ENCODE measurements at regions not wholly inside any gene's neighbourhood (a gene's known extent, or its start where the extent isn't known, plus 50 kb on each side); places are given as distances from the start of the nearest gene placed in this dataset.

- DNase-seq: no peak
These were observed 50.7 kb upstream of the SPATA12 start for GRCh38 chr3:57009802-57010201.

- no peak for DNase-seq
These were observed 51.1 kb upstream of the SPATA12 start for GRCh38 chr3:57009367-57009766.

DNA sequence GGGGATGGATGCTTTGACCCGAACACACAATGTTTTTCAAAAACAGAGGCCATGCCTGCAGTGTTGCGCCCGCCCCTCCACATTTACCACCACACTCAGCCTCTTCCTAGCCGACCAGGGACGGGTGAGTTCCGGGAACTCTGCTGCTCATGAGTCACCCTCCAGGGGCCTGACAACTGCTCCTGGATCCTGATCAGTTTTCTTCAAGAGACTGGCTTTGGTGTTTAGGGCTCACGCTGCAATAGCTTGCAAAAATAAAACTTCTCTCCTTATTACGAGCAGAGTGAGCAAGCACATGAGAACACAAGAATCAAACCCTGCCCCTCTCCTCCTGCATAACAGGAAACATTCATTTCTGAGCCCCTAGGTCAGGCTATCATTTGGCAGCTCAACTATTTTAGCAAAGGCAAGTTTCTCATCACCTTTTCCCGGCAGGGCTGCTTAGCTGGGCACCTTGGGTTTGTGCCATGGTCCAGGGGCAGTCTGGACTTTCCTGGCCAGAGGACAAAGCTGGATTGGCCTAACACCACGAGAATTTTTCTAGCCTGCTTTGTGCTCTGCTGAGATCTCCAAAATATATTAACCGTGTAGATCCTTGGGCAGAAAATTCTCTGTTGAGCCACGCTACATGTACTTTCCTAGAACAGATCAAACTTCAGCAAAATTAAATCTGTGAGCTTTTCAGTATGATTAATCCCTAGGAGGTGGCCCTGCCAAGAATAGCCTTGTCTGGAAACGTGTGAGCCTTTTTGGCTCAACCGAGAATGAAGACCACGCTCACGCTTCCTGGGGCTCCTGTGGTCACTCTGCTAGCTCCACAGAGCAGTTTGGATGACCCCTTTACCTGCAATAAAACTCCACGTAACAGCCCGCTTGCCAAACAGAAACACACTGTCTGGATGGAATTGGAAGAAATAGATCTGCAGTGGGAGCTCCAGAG, 52.7 kb upstream of the SPATA12 start:
- DNase-seq: peak in 1 of 2 experiments; percentile 17

DNA sequence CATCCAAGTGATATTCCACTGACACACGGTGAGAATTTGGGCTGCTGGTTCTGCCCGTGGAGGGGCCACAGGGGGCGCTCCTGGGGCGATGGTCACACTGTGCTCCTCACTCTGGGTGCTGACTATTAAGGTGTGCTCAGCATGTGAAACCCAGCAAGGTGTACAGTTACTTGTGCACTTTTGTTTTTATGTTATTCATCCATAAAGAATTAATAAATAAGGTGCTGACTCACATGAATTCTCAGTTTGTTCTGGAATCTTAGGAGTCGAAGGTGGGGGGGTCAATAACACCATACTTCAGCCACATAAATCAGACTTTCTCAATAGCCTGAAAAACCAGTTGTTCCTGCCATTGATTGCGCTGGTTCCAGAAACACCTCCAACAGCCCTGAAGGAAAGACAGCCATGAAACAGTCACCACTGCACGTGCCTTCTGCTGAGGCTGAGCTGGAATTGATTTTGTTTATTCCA, 53.5 kb upstream of the SPATA12 start:
- no peak for DNase-seq

DNA sequence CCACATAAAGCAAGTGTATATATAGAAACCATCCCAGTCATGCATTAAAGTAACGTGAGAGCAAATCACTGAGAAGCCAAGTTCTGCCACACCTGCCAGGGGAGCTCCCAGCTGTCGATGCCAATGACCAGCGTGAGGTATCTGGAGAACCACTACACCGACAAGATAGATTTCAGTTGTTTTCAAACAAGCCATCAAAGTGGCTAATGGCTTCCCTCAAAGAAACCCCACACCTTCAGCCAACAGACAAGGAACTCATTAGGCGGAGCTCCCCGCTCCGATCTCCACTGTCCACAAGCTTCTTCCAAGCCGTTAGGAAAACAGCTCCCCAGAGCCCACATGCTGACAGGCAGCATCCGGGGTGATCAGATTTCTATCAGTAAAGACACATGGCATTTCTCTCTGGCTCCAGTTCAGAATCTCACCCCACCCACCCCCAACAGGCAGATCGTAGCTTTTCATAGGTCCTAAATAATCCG, 54.2 kb upstream of the SPATA12 start:
- DNase-seq: no peak

- DNase-seq: no peak
These were observed 56.2 kb upstream of the SPATA12 start for GRCh38 chr3:57004229-57004628.

GRCh38 chr3:57003676-57004075, 56.8 kb upstream of the SPATA12 start:
- peak in 1 of 2 experiments; percentile 75 for DNase-seq

DNA sequence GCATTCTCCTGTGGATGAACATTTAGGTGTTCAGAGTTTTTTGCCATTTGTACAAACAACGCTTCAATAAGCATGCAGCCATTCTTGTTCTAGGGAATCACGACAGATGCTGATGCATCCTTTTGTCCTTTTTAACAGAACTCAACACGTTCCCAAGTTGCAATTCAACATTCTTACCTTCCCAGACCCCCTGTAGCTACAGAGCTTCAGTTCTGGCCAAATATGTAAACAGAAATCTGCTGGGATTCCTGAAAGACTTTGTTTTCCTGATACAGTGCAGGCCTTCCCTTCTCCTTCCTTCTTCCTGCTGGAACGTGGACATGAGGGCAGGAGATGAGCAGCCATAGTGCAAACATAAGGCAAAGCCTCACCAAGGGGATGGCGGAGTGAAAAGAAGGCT, 59.1 kb upstream of the SPATA12 start:
- DNase-seq: no peak

GRCh38 chr3:57000012-57000411, 60.5 kb upstream of the SPATA12 start:
- DNase-seq: no peak

DNA sequence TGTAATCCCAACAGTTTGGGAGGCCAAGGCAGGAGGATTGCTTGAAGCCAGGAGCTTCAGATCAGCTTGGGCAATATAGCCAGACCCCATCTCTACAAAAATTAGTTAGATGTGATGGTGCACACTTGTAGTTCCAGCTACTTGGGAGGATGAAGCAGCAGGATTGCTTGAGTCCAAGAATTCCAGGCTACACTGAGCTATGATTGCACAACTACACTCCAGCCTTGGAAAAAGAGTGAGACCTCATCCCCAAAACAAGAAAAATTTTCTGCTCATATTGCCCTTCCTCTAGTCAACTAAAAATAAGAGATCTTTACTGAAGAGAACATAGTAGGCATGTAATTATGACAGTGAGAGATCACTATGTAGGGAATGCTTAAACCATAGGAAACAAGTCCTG, 60.9 kb upstream of the SPATA12 start:
- no peak for DNase-seq

- DNase-seq: no peak
These were observed 62.4 kb upstream of the SPATA12 start for GRCh38 chr3:56998076-56998529.

DNA sequence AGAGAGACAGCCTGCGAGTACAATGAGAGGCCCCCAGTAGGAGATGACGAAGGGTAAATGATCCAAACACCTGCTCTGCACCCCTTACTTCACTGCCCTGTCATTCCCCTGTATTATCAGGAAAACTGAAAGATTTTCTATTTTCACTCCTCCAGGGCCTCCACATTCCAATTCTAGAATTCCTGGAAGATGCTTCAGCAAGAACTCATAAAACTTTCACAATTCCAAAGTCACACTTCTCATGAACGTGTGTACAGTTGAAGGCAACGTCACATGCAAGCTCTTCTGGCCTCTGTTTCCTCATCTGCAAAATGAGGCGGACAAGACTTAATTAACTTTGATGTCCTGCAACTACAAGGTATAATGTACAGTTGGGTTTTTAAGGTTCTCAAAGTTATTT, 62.8 kb upstream of the SPATA12 start:
- no peak for DNase-seq

- no peak for DNase-seq
These were observed 63.4 kb upstream of the SPATA12 start for GRCh38 chr3:56997041-56997440.

GRCh38 chr3:56994391-56994790, 66.1 kb upstream of the SPATA12 start:
- DNase-seq: no peak

- no peak for DNase-seq
These were observed 69.8 kb upstream of the SPATA12 start for GRCh38 chr3:56990641-56991015.

DNA sequence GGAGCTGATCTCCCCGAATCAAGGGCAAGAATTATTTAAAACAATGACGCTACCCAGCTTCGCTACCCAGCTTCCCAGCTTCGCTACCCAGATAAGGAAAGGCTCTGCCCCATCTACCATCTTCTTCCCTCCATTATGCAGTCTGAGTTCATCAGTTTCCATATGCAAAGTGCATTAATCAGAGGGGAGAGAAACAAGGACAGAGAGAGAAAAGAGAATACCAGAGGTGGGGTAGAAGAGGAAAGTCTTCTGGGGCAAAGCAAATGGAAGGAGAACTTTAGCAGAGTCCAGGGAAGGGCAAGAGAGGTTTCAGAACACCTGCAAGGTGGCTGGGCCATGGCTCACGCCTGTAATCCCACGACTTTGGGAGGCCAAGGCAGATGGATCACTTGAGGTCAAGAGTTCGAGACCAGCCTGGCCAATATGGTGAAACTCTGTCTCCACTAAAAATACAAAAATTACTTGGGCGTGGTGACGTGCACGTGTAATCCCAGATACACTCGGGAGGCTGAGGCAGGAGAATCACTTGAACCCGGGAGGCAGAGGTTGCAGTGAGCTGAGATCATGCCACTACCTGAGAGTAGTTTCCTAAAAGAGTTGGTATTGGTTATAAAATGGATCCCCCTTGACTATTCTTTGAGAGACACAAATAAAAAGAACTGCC, 70.4 kb upstream of the SPATA12 start:
- no peak for DNase-seq

GRCh38 chr3:56989169-56989976, 71.1 kb upstream of the SPATA12 start:
- DNase-seq: peak in 1 of 2 experiments; percentile 22

DNA sequence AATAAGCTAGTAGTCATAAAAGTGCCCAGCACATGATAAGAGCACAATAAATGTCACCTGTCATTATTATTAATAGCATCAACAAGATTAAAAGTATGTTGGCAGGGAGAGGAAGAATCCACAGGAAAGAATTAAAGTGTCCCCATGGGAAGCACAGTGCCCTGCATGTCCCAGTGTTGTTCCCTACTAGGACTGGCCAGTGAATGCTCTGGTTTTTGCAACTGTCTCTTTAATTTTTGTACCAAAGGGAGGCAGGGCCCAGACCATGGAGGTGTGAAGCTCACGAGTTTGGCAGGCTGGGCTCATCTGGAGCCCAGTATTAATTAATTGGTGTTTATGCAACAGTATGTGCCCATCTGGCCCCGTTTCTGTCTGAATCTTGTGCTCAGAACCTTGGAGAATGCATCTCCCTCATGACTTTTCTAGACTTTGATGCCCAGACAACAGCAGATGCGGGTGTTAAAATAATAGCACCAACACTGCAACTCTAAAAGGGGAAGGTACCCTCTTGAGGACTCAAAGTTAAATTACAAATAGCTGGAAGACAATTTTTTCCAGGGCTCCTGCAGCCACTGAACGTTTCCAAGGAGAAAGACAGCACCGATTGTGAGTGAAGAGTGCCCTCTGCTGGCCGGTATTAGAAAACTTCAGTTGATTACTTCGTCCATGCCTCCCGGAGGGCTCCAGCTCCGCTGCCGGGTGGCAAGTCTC, 71.9 kb upstream of the SPATA12 start:
- DNase-seq: peak; percentile 85 to 96

DNA sequence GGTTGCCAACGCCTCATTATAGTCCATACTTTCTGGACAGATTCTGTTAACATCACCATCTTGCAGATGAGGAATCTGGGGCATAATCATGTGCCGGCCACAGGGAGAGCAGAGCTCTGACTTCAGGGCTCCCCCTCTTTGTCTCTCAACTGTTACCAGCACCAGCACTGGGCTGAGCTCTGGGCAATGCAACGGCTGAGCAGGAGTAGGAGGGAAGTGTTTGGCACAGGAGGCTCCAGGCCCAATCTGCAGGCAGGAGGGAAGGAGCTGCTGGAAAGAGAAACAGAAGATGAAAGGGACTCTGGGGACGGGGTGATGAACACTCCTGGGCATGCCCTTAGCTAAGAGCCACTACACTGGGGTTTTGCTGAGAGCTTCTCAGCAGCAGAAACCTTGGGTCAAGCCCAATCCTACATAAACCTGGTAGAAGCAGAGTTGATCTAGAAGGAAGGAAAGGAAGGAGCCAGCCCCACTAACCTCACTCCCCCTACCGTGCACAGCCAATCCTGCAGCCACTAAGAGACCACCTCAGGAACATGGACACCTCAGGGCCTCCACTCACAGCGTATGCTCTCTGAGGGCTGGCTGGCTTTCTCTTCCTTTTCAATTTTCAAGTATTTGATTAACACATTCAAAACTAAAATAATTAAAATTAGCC, 73.1 kb upstream of the SPATA12 start:
- DNase-seq: peak in 1 of 2 experiments; percentile 33

GRCh38 chr3:56986347-56986746, 74.1 kb upstream of the SPATA12 start:
- DNase-seq: no peak

GRCh38 chr3:56985878-56986277, 74.6 kb upstream of the SPATA12 start:
- no peak for DNase-seq

- DNase-seq: no peak
These were observed 75.0 kb upstream of the SPATA12 start for GRCh38 chr3:56985460-56985859.

All from NCI-H446 (cell line).